H1 (cell line): ENCODE measurements at regions not wholly inside any gene's neighbourhood (a gene's known extent, or its start where the extent isn't known, plus 50 kb on each side); places are given as distances from the start of the nearest gene placed in this dataset.

Source experiments
- CTCF ChIA-PET: fragments of 300-600 bp; sonication (Branson Sonifier 250); formaldehyde crosslinking; loops from one replicate; lab custom pipeline; 2021; ENCODE audit not compliant: partially characterized antibody; lab: Charles Lee
- POLR2A ChIA-PET: fragments of 300-600 bp; sonication (Branson Sonifier 250); formaldehyde crosslinking; loops from one replicate; lab custom pipeline; 2021; ENCODE audit warnings: inconsistent platforms; ENCODE audit not compliant: partially characterized antibody; lab: Charles Lee
- DNase-seq, 2 experiments: peaks; one replicate each; pipeline versions ENCODE4 v3.0.0 to v3.0.0-alpha.2; 2010 to 2022; ENCODE audit warnings: low spot score in 2 of 2, low read depth in 1 of 2, mixed read lengths in 1 of 2
- FAIRE-seq: peaks from 2 replicates; lab custom pipeline; 2011; peaks lifted over from hg19 to GRCh38; lab: Jason Lieb, UNC
- H2AFZ ChIP-seq: 2 replicates; pipeline ENCODE4 v1.8.1; 2012; ENCODE audit warnings: low read length, inconsistent platforms
- H2AK5ac ChIP-seq: 2 replicates; pipeline ENCODE4 v1.6.1; 2013; ENCODE audit warnings: low read depth, low read length
- H2BK120ac ChIP-seq: replicated peaks from 2 replicates; pipeline ENCODE3; 2013; ENCODE audit warnings: low read depth, low read length, inconsistent platforms
- H2BK12ac ChIP-seq: 2 replicates; pipeline ENCODE4 v1.6.1; 2013; ENCODE audit warnings: low read depth, low read length
- H2BK15ac ChIP-seq: 2 replicates; pipeline ENCODE4 v1.6.1; 2013; ENCODE audit warnings: low read length
- H2BK20ac ChIP-seq: 2 replicates; pipeline ENCODE4 v1.6.1; 2013; ENCODE audit warnings: low read length
- H2BK5ac ChIP-seq: 2 replicates; pipeline ENCODE4 v1.6.1; 2013; ENCODE audit warnings: low read depth, low read length
- H3K14ac ChIP-seq: 2 replicates; pipeline ENCODE4 v1.6.1; 2013; ENCODE audit warnings: inconsistent platforms; ENCODE audit not compliant: insufficient read length
- H3K18ac ChIP-seq: 2 replicates; pipeline ENCODE4 v1.6.1; 2013; ENCODE audit warnings: low read length; ENCODE audit errors: extremely low read depth
- H3K23ac ChIP-seq: 2 replicates; pipeline ENCODE4 v1.6.1; 2013; ENCODE audit warnings: inconsistent platforms; ENCODE audit not compliant: insufficient read length
- H3K23me2 ChIP-seq: 2 replicates; pipeline ENCODE4 v1.6.1; 2013; ENCODE audit warnings: low read depth, low read length
- H3K27ac ChIP-seq: 2 replicates; pipeline ENCODE4 v1.6.1; 2011; ENCODE audit warnings: low read depth, low read length, inconsistent platforms
- H3K27me3 ChIP-seq, 4 experiments: replicated peaks in 1 of 4; 1 replicate in 1 of 4; 2 replicates in 3 of 4; pipeline versions ENCODE4 v1.6.1 to v1.8.1; 2011 to 2013; ENCODE audit warnings: low read length in 3 of 4, mild to moderate bottlenecking in 3 of 4, inconsistent platforms in 2 of 4, mixed read lengths in 2 of 4, moderate library complexity in 1 of 4; ENCODE audit not compliant: control insufficient read depth in 3 of 4, insufficient read depth in 3 of 4; ENCODE audit errors: extremely low read depth in 1 of 4
- H3K36me3 ChIP-seq, 4 experiments: 2 replicates each; pipeline versions ENCODE4 v1.6.1 to v1.8.1; 2011 to 2013; ENCODE audit warnings: mild to moderate bottlenecking in 4 of 4, low read length in 3 of 4, moderate library complexity in 2 of 4, control low read depth in 1 of 4, inconsistent platforms in 1 of 4; ENCODE audit not compliant: insufficient read depth in 4 of 4, control insufficient read depth in 2 of 4
- H3K4ac ChIP-seq: replicated peaks from 2 replicates; pipeline ENCODE3; 2013; ENCODE audit warnings: low read length, low read depth, mixed read lengths, inconsistent platforms; ENCODE audit not compliant: insufficient read length
- H3K4me1 ChIP-seq, 4 experiments: replicated peaks in 1 of 4; 1 replicate in 1 of 4; 2 replicates in 3 of 4; pipeline versions ENCODE4 v1.6.1 to v1.8.1; 2011 to 2013; ENCODE audit warnings: low read length in 3 of 4, inconsistent platforms in 2 of 4, mixed read lengths in 1 of 4; ENCODE audit not compliant: insufficient read depth in 4 of 4, control insufficient read depth in 3 of 4
- H3K4me2 ChIP-seq, 2 experiments: 2 replicates each; pipeline versions ENCODE4 v1.6.1 to v1.8.1; 2011 to 2013; ENCODE audit warnings: low read depth in 2 of 2, low read length in 2 of 2, control low read depth in 1 of 2, inconsistent platforms in 1 of 2, mild to moderate bottlenecking in 1 of 2; ENCODE audit not compliant: insufficient read depth in 1 of 2
- H3K4me3 ChIP-seq, 4 experiments: fragments of 200-600, 300-600 bp in 1 of 4; sonication (generic), shearing (Covaris generic), sonication (Bioruptor Twin) in 1 of 4; 2 replicates each; pipeline versions ENCODE4 v1.5.1 to v1.8.1; 2011 to 2016; ENCODE audit warnings: low read length in 4 of 4, low read depth in 3 of 4, control low read depth in 2 of 4, inconsistent platforms in 2 of 4, mild to moderate bottlenecking in 2 of 4, mixed read lengths in 1 of 4, moderate library complexity in 1 of 4; ENCODE audit not compliant: insufficient read depth in 2 of 4; ENCODE audit errors: extremely low read depth in 1 of 4
- H3K56ac ChIP-seq: replicated peaks from 2 replicates; pipeline ENCODE3; 2013; ENCODE audit warnings: low read depth, mild to moderate bottlenecking, mixed read lengths, low read length, inconsistent platforms; ENCODE audit not compliant: insufficient read length
- H3K79me1 ChIP-seq: 2 replicates; pipeline ENCODE4 v1.6.1; 2013; ENCODE audit warnings: low read depth, low read length, control low read depth
- H3K79me2 ChIP-seq, 2 experiments: 2 replicates each; pipeline versions ENCODE4 v1.6.1 to v1.8.1; 2012 to 2013; ENCODE audit warnings: low read length in 2 of 2, mild to moderate bottlenecking in 2 of 2, inconsistent platforms in 1 of 2; ENCODE audit not compliant: insufficient read depth in 2 of 2, control insufficient read depth in 1 of 2
- H3K9ac ChIP-seq, 4 experiments: replicated peaks in 1 of 4; 1 replicate in 1 of 4; 2 replicates in 3 of 4; pipeline versions ENCODE4 v1.6.1 to v1.8.1; 2011 to 2013; ENCODE audit warnings: low read depth in 3 of 4, low read length in 3 of 4, control low read depth in 2 of 4, mild to moderate bottlenecking in 2 of 4, moderate library complexity in 2 of 4, inconsistent platforms in 1 of 4; ENCODE audit errors: extremely low read depth in 1 of 4
- H3K9me3 ChIP-seq, 2 experiments: 2 replicates each; pipeline versions ENCODE4 v1.6.1 to v1.8.1; 2012 to 2013; ENCODE audit warnings: mild to moderate bottlenecking in 2 of 2, moderate library complexity in 2 of 2, control low read depth in 1 of 2, inconsistent platforms in 1 of 2, low read depth in 1 of 2, low read length in 1 of 2, mixed read lengths in 1 of 2; ENCODE audit not compliant: insufficient read depth in 2 of 2
- H4K20me1 ChIP-seq, 2 experiments: replicated peaks in 1 of 2; 2 replicates each; pipeline versions ENCODE3 to v1.8.1; 2011 to 2013; ENCODE audit warnings: inconsistent platforms in 2 of 2, low read length in 2 of 2, mild to moderate bottlenecking in 1 of 2; ENCODE audit not compliant: insufficient read depth in 2 of 2, control insufficient read depth in 1 of 2
- H4K5ac ChIP-seq: 2 replicates; pipeline ENCODE4 v1.6.1; 2013; ENCODE audit warnings: low read length, low read depth, mixed read lengths, inconsistent platforms; ENCODE audit not compliant: insufficient read length
- H4K8ac ChIP-seq: 2 replicates; pipeline ENCODE4 v1.8.0; 2013; ENCODE audit warnings: mild to moderate bottlenecking, moderate library complexity, low read length, inconsistent platforms; ENCODE audit not compliant: insufficient read depth; ENCODE audit errors: extremely low read depth
- H4K91ac ChIP-seq: replicated peaks from 2 replicates; pipeline ENCODE3; 2013; ENCODE audit warnings: low read length, mixed read lengths, inconsistent platforms; ENCODE audit not compliant: insufficient read length
- ATF3 ChIP-seq: IDR thresholded peaks from 2 replicates; pipeline ENCODE4 v1.6.1; 2011; ENCODE audit warnings: low read depth, mild to moderate bottlenecking, low read length; ENCODE audit not compliant: insufficient read depth
- CREB1 ChIP-seq: IDR thresholded peaks from 2 replicates; pipeline ENCODE4 v1.6.1; 2012; ENCODE audit warnings: inconsistent platforms
- E2F6 ChIP-seq: IDR thresholded peaks from 2 replicates; pipeline ENCODE4 v1.6.1; 2012; ENCODE audit warnings: inconsistent platforms
- HDAC6 ChIP-seq: IDR thresholded peaks from one replicate; pipeline ENCODE4 v1.7.1; 2012; ENCODE audit warnings: low read depth, mild to moderate bottlenecking, inconsistent platforms, low read length, moderate library complexity
- MAFK ChIP-seq: IDR thresholded peaks from 2 replicates; pipeline ENCODE4 v1.6.1; 2012; ENCODE audit warnings: low read depth, mild to moderate bottlenecking, improper control_type of control experiment, low read length
- POLR2AphosphoS5 ChIP-seq: IDR thresholded peaks from 2 replicates; pipeline ENCODE4 v1.6.1; 2011; ENCODE audit warnings: low read depth, low read length
- RNF2 ChIP-seq: fragments of 200-900, 300-1000 bp; sonication (generic); IDR thresholded peaks from 2 replicates; pipeline ENCODE4 v1.7.1; 2016; ENCODE audit warnings: borderline replicate concordance, low read depth, mild to moderate bottlenecking, antibody characterized with exemption, low read length; ENCODE audit not compliant: poor library complexity, severe bottlenecking; ENCODE audit errors: missing control alignments
- SAP30 ChIP-seq: fragments of 300-600 bp; sonication (generic); IDR thresholded peaks from 2 replicates; pipeline ENCODE4 v1.7.1; 2012; ENCODE audit warnings: low read length, moderate library complexity, mild to moderate bottlenecking, inconsistent platforms; ENCODE audit not compliant: insufficient read depth, insufficient replicate concordance
- SIRT6 ChIP-seq: IDR thresholded peaks from one replicate; pipeline ENCODE4 v1.7.1; 2012; ENCODE audit warnings: low read length, inconsistent platforms
- SP2 ChIP-seq: IDR thresholded peaks from 2 replicates; pipeline ENCODE4 v1.6.1; 2012; ENCODE audit warnings: mild to moderate bottlenecking, low read length, inconsistent platforms
- USF2 ChIP-seq: IDR thresholded peaks from 2 replicates; pipeline ENCODE4 v1.6.1; 2011; ENCODE audit warnings: low read length, improper control_type of control experiment
- WGBS, 2 experiments: shearing (Covaris generic) in 1 of 2; methylation state at CpG; one replicate each; pipeline versions ENCODE4 v1.1.6 to v1.1.7; 2013 to 2015; ENCODE audit warnings: low lambda C conversion rate in 2 of 2, mixed read lengths in 2 of 2, inconsistent platforms in 1 of 2, low coverage in 1 of 2, missing lambda C conversion rate in 1 of 2; ENCODE audit not compliant: insufficient replicate concordance in 2 of 2, insufficient coverage in 1 of 2, insufficient read length in 1 of 2; ENCODE audit errors: extremely low coverage in 1 of 2, missing lambda C conversion rate in 1 of 2; 5-methylcytosine and 5-hydroxymethylcytosine counted together
- TF ChIP-seq, protein P1 (sequence below): IDR thresholded peaks from 2 replicates; pipeline ENCODE4 v1.6.1; 2012; ENCODE audit warnings: inconsistent platforms

DNA sequence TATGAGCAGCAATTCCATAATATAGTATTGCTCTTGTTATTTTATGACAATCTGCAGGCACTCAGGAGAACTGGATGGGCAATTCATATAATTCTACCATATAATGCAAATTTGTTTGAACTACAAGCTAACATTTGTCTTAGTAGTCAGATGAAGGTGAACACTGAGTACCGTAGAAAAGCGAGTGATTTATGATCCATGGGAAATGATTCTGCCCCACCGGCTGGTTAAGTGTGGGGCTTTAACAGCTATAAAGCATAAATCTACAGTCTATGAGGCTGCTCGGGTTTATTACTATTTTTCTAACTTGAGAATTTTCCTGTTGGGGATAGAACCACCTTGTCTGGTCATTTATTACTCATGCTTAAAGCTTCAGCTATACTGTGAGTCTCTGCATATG lies 275.5 kb downstream of the PCDH10 start:
- ChIA-PET CTCF (interaction anchor here (0.6 kb wide), 1 partner anchor 964 kb away, joined by 3 read pairs; no protein-coding TSS in a partner anchor), POLR2A (no interaction called here)
- Histone ChIP-seq H3K36me3 (no peaks in the 10 kb centered on the region), H4K91ac (no peak overlapping the region), H3K18ac (no peak overlapping the region), H2BK12ac (no peak overlapping the region), H2BK15ac (no peak overlapping the region), H3K14ac (no peak overlapping the region), H3K27ac (no peak overlapping the region), H3K9me3 (no peaks in the 10 kb centered on the region), H2BK5ac (no peak overlapping the region), H3K4ac (no peak overlapping the region), H3K4me2 (no peak overlapping the region), H3K4me3 (no peak overlapping the region), H2AK5ac (no peak overlapping the region), H2BK20ac (no peak overlapping the region), H3K23me2 (no peaks in the 10 kb centered on the region), H2AFZ (no peak overlapping the region), H3K4me1 (no peaks in the 10 kb centered on the region), H3K23ac (no peak overlapping the region), H4K8ac (no peak overlapping the region), H4K5ac (no peak overlapping the region), H3K9ac (no peak overlapping the region), H3K79me1 (no peaks in the 10 kb centered on the region), H3K79me2 (no peaks in the 10 kb centered on the region), H2BK120ac (no peak overlapping the region), H3K27me3 (no peaks in the 10 kb centered on the region), H4K20me1 (no peaks in the 10 kb centered on the region), H3K56ac (no peak overlapping the region)
- FAIRE-seq = no peak
- no peak for DNase-seq
- WGBS, 2 experiments = 99% methylated on average over 4 of the region's 4 CpGs; no CpG with 5 or more reads in 1 of the 2 experiments
- TF ChIP-seq RNF2 = no peak
- TF ChIP-seq USF2 = no peak
- TF ChIP-seq, protein P1, sequence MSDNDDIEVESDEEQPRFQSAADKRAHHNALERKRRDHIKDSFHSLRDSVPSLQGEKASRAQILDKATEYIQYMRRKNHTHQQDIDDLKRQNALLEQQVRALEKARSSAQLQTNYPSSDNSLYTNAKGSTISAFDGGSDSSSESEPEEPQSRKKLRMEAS = no peak
- no peak for TF ChIP-seq ATF3
- no peak for TF ChIP-seq SP2
- TF ChIP-seq SIRT6 = no peak
- TF ChIP-seq POLR2AphosphoS5 = no peak
- TF ChIP-seq SAP30 = no peak
- TF ChIP-seq HDAC6 = no peak
- TF ChIP-seq MAFK = no peak
- no peak for TF ChIP-seq E2F6
- TF ChIP-seq CREB1 = no peak
